ENCODE measurements at regions not wholly inside any gene's neighbourhood (a gene's known extent, or its start where the extent isn't known, plus 50 kb on each side); places are given as distances from the start of the nearest gene placed in this dataset.

DNA sequence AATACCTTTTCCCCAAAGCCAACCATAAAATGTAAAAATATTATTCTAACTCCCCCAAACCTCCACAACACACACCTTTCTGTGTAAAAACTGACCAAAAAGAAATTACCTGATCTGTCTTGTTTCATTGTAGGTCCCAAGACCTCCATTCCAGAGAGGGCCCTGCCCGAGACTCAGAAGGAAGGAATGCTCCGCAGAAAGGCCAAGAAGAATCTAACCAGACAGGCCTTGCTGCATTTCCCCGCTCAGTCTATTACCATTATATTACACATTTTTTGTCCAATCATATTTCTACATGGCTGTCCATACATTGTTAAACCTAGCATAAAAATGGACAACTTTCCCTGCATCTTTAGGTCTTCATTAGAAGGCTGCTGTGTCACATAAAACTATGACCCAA is 237.5 kb upstream of the UBASH3B start:
- Histone ChIP-seq H3K18ac (ENCODE audit: extremely low read depth, low read length) (no peak overlapping the region), H3K27me3 (replicated peaks in 1 of 4; ENCODE audit: control insufficient read depth in 3 of 4, extremely low read depth in 1 of 4, insufficient read depth in 3 of 4, low read length in 3 of 4) (no peaks in the 10 kb centered on the region), H3K79me2 (ENCODE audit: control insufficient read depth in 1 of 2, insufficient read depth in 2 of 2, low read length in 2 of 2) (no peaks in the 10 kb centered on the region), H4K91ac (replicated peaks; ENCODE audit: insufficient read length, low read length) (no peak overlapping the region), H3K23me2 (ENCODE audit: low read depth, low read length) (no peaks in the 10 kb centered on the region), H4K8ac (ENCODE audit: extremely low read depth, insufficient read depth, low read length) (no peak overlapping the region), H3K56ac (replicated peaks; ENCODE audit: insufficient read length, low read depth, low read length) (no peak overlapping the region), H3K4me3 (ENCODE audit: extremely low read depth in 1 of 4, insufficient read depth in 2 of 4, low read depth in 3 of 4, low read length in 4 of 4) (no peak overlapping the region), H3K27ac (ENCODE audit: low read depth, low read length) (no peak overlapping the region), H3K9ac (replicated peaks in 1 of 4; ENCODE audit: extremely low read depth in 1 of 4, low read depth in 3 of 4, low read length in 3 of 4) (no peak overlapping the region), H2BK12ac (ENCODE audit: low read depth, low read length) (no peak overlapping the region), H3K14ac (ENCODE audit: insufficient read length) (no peak overlapping the region), H3K79me1 (ENCODE audit: low read depth, low read length) (no peaks in the 10 kb centered on the region), H2BK20ac (ENCODE audit: low read length) (no peak overlapping the region), H3K4ac (replicated peaks; ENCODE audit: insufficient read length, low read depth, low read length) (no peak overlapping the region), H4K20me1 (replicated peaks in 1 of 2; ENCODE audit: control insufficient read depth in 1 of 2, insufficient read depth in 2 of 2, low read length in 2 of 2) (no peaks in the 10 kb centered on the region), H4K5ac (ENCODE audit: insufficient read length, low read depth, low read length) (no peak overlapping the region), H2AFZ (ENCODE audit: low read length) (no peak overlapping the region), H3K9me3 (ENCODE audit: insufficient read depth in 2 of 2, low read depth in 1 of 2, low read length in 1 of 2) (peaks cover 5 to 11% of the 10 kb centered on the region in 2 experiments; a peak in 2 of 4 replicates), H2AK5ac (ENCODE audit: low read depth, low read length) (no peak overlapping the region), H3K36me3 (ENCODE audit: control insufficient read depth in 2 of 4, insufficient read depth in 4 of 4, low read length in 3 of 4) (peaks cover 0 to 3% (median 0%) of the 10 kb centered on the region in 4 experiments; a peak in 1 of 8 replicates), H3K23ac (ENCODE audit: insufficient read length) (no peak overlapping the region), H3K4me1 (replicated peaks in 1 of 4; ENCODE audit: control insufficient read depth in 3 of 4, insufficient read depth in 4 of 4, low read length in 3 of 4) (peaks cover 0 to 6% (median 0%) of the 10 kb centered on the region in 4 experiments; a peak in 2 of 7 replicates), H3K4me2 (ENCODE audit: insufficient read depth in 1 of 2, low read depth in 2 of 2, low read length in 2 of 2) (no peak overlapping the region), H2BK120ac (replicated peaks; ENCODE audit: low read depth, low read length) (no peak overlapping the region), H2BK15ac (ENCODE audit: low read length) (no peak overlapping the region), H2BK5ac (ENCODE audit: low read depth, low read length) (no peak overlapping the region)
- DNase-seq (ENCODE audit: low read depth in 1 of 2, low spot score in 2 of 2) = no peak
- 97% methylated on average over 3 of the region's 3 CpGs; no CpG with 5 or more reads in 1 of the 2 experiments for WGBS, 2 experiments (ENCODE audit: extremely low coverage in 1 of 2, insufficient coverage in 1 of 2, insufficient read length in 1 of 2, insufficient replicate concordance in 2 of 2, low coverage in 1 of 2, low lambda C conversion rate in 2 of 2, missing lambda C conversion rate in 1 of 2)
- POLR2A ChIA-PET (ENCODE audit: partially characterized antibody) = no interaction called here
- TF ChIP-seq KDM5A (IDR thresholded peaks at IDR 0.05; ENCODE audit: low read length) (no peak), YY1 (IDR thresholded peaks at IDR 0.05; ENCODE audit: low read depth, low read length) (no peak)
- CTCF ChIA-PET (ENCODE audit: partially characterized antibody) = no interaction called here
- FAIRE-seq = no peak

Data from H1 (cell line).